Uterus (tissue), 2 donors: ENCODE measurements at regions not wholly inside any gene's neighbourhood (a gene's known extent, or its start where the extent isn't known, plus 50 kb on each side); places are given as distances from the start of the nearest gene placed in this dataset.

Experiments used
- POLR2A ChIP-seq, 2 donors: fragments of 450-650 bp; IDR thresholded peaks; one replicate each; pipeline ENCODE4 v1.6.1; 2016; ENCODE audit warnings: antibody characterized with exemption in 2 of 2, mild to moderate bottlenecking in 1 of 2, moderate library complexity in 1 of 2
- TF ChIP-seq, protein P1 (sequence below), 4 experiments: fragments of 200-600 bp in 2 of 4; fragments of 450-650 bp in 2 of 4; sonication (generic) in 2 of 4; IDR thresholded peaks; one replicate each; pipeline ENCODE4 v1.5.1; 2016 to 2019; ENCODE audit warnings: antibody characterized with exemption in 4 of 4, mild to moderate bottlenecking in 2 of 4, moderate library complexity in 1 of 4

GRCh38 chr9:108709997-108710396 lies 145.8 kb downstream of the ACTL7B start:
- TF ChIP-seq, protein P1, sequence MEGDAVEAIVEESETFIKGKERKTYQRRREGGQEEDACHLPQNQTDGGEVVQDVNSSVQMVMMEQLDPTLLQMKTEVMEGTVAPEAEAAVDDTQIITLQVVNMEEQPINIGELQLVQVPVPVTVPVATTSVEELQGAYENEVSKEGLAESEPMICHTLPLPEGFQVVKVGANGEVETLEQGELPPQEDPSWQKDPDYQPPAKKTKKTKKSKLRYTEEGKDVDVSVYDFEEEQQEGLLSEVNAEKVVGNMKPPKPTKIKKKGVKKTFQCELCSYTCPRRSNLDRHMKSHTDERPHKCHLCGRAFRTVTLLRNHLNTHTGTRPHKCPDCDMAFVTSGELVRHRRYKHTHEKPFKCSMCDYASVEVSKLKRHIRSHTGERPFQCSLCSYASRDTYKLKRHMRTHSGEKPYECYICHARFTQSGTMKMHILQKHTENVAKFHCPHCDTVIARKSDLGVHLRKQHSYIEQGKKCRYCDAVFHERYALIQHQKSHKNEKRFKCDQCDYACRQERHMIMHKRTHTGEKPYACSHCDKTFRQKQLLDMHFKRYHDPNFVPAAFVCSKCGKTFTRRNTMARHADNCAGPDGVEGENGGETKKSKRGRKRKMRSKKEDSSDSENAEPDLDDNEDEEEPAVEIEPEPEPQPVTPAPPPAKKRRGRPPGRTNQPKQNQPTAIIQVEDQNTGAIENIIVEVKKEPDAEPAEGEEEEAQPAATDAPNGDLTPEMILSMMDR (IDR thresholded peaks at IDR 0.05) = no peak
- TF ChIP-seq POLR2A (IDR thresholded peaks at IDR 0.05) = no peak
